H1 (cell line): ENCODE measurements at regions not wholly inside any gene's neighbourhood (a gene's known extent, or its start where the extent isn't known, plus 50 kb on each side); places are given as distances from the start of the nearest gene placed in this dataset.

Source experiments
- BACH1 ChIP-seq: IDR thresholded peaks from 2 replicates; pipeline ENCODE4 v1.6.1; 2012; ENCODE audit warnings: low read length, improper control_type of control experiment
- BRCA1 ChIP-seq: IDR thresholded peaks from 2 replicates; pipeline ENCODE4 v1.6.1; 2012; ENCODE audit warnings: low read depth, low read length, improper control_type of control experiment
- CBX5 ChIP-seq: fragments of 300-800, 300-1000 bp; sonication (generic); IDR thresholded peaks from 2 replicates; pipeline ENCODE4 v1.7.1; 2016; ENCODE audit warnings: antibody characterized with exemption, low read length, low read depth
- CBX8 ChIP-seq: fragments of 300-800, 300-1000 bp; sonication (generic); IDR thresholded peaks from 2 replicates; pipeline ENCODE4 v1.7.1; 2016; ENCODE audit warnings: low read depth, low read length, borderline replicate concordance
- CEBPB ChIP-seq: IDR thresholded peaks from 2 replicates; pipeline ENCODE4 v1.6.1; 2012; ENCODE audit warnings: low read depth, low read length
- CHD7 ChIP-seq: fragments of 300-600 bp; sonication (generic); IDR thresholded peaks from 2 replicates; pipeline ENCODE4 v1.7.1; 2012; ENCODE audit warnings: low read length, moderate library complexity, mild to moderate bottlenecking, inconsistent platforms; ENCODE audit not compliant: insufficient replicate concordance
- CTBP2 ChIP-seq: IDR thresholded peaks from 2 replicates; pipeline ENCODE4 v1.7.0; 2011; ENCODE audit warnings: borderline replicate concordance, mild to moderate bottlenecking, moderate library complexity, mixed read lengths, low read length; ENCODE audit not compliant: insufficient read depth, insufficient read length
- EZH2 ChIP-seq: fragments of 200-600 bp; sonication (generic); IDR thresholded peaks from 2 replicates; pipeline ENCODE4 v1.7.1; 2012; ENCODE audit warnings: low read depth, mild to moderate bottlenecking, moderate library complexity, low read length, inconsistent platforms; ENCODE audit not compliant: severe bottlenecking
- HDAC6 ChIP-seq: IDR thresholded peaks from one replicate; pipeline ENCODE4 v1.7.1; 2012; ENCODE audit warnings: low read depth, mild to moderate bottlenecking, inconsistent platforms, low read length, moderate library complexity
- POLR2AphosphoS5 ChIP-seq: IDR thresholded peaks from 2 replicates; pipeline ENCODE4 v1.6.1; 2011; ENCODE audit warnings: low read depth, low read length
- SAP30 ChIP-seq: fragments of 300-600 bp; sonication (generic); IDR thresholded peaks from 2 replicates; pipeline ENCODE4 v1.7.1; 2012; ENCODE audit warnings: low read length, moderate library complexity, mild to moderate bottlenecking, inconsistent platforms; ENCODE audit not compliant: insufficient read depth, insufficient replicate concordance

DNA sequence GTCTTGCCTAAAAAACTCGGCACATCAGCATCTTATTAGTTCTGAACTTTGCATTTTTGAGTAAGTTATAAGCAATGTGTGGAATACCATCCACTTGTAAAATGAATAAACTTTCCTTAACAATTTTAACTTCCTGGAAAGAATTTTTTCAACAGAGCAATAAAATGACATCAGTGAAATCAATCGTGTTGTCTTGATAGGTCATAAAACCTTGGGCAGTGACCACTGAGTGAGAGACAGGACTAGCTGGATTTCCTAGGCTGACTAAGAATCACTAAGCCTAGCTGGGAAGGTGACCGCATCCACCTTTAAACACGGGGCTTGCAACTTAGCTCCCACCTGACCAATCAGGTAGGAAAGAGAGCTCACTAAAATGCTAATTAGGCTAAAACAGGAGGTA is 403.0 kb upstream of the CNKSR2 start (continued):
- no peak for TF ChIP-seq CHD7
- no peak for TF ChIP-seq EZH2
- no peak for TF ChIP-seq CBX8
- no peak for TF ChIP-seq CBX5
- no peak for TF ChIP-seq POLR2AphosphoS5
- no peak for TF ChIP-seq CTBP2
- no peak for TF ChIP-seq CEBPB
- no peak for TF ChIP-seq HDAC6
- TF ChIP-seq BRCA1: no peak
- no peak for TF ChIP-seq SAP30
- TF ChIP-seq BACH1: no peak
